Keratinocyte (primary cell): ENCODE measurements at regions not wholly inside any gene's neighbourhood (a gene's known extent, or its start where the extent isn't known, plus 50 kb on each side); places are given as distances from the start of the nearest gene placed in this dataset.

Experiments used
- EZH2 ChIP-seq: IDR thresholded peaks from one replicate; pipeline ENCODE4 v1.6.1; 2012; ENCODE audit warnings: inconsistent platforms, mild to moderate bottlenecking, low read length, moderate library complexity
- TF ChIP-seq, protein P1 (sequence below), 3 experiments: IDR thresholded peaks in 1 of 3; conservative IDR thresholded peaks in 1 of 3; optimal IDR thresholded peaks in 1 of 3; 2 replicates in 2 of 3; 3 replicates in 1 of 3; pipeline versions ENCODE3 to v1.5.1; 2011; ENCODE audit warnings: low read length in 3 of 3, mild to moderate bottlenecking in 3 of 3, moderate library complexity in 2 of 3, control low read depth in 1 of 3, inconsistent platforms in 1 of 3; ENCODE audit not compliant: insufficient read depth in 2 of 3; ENCODE audit errors: extremely low read depth in 1 of 3

DNA sequence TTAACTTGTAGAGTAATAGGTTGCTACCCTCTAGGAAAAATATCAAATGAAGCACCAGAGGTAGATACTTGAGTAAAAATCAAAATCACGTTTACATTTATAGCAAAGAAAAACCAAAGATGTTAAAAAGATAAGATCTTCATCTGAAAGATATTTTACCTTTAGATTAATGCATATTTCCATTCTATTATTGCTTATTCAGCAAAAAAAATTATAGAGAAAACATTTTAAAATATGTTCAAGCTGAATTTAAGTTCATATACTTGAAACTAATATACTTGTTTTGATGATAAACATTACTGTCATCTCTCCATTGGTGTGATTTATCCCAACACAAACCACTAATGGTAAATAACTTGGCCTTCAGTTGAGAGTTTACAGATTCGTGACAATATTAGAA lies 422.3 kb downstream of the CAAP1 start:
- TF ChIP-seq, protein P1, sequence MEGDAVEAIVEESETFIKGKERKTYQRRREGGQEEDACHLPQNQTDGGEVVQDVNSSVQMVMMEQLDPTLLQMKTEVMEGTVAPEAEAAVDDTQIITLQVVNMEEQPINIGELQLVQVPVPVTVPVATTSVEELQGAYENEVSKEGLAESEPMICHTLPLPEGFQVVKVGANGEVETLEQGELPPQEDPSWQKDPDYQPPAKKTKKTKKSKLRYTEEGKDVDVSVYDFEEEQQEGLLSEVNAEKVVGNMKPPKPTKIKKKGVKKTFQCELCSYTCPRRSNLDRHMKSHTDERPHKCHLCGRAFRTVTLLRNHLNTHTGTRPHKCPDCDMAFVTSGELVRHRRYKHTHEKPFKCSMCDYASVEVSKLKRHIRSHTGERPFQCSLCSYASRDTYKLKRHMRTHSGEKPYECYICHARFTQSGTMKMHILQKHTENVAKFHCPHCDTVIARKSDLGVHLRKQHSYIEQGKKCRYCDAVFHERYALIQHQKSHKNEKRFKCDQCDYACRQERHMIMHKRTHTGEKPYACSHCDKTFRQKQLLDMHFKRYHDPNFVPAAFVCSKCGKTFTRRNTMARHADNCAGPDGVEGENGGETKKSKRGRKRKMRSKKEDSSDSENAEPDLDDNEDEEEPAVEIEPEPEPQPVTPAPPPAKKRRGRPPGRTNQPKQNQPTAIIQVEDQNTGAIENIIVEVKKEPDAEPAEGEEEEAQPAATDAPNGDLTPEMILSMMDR (optimal IDR thresholded peaks at IDR 0.05 in 1 of 3, IDR thresholded peaks at IDR 0.05 in 1 of 3, conservative IDR thresholded peaks at IDR 0.05 in 1 of 3; ENCODE audit: extremely low read depth in 1 of 3, insufficient read depth in 2 of 3, low read length in 3 of 3) = no peak
- TF ChIP-seq EZH2 = no peak
